MM.1S (cell line): ENCODE measurements at regions not wholly inside any gene's neighbourhood (a gene's known extent, or its start where the extent isn't known, plus 50 kb on each side); places are given as distances from the start of the nearest gene placed in this dataset.

Source experiments
- EZH2 ChIP-seq: fragments of 300-600 bp; sonication (generic); optimal IDR thresholded peaks from 2 replicates; pipeline ENCODE3; 2017; ENCODE audit warnings: low read depth, mild to moderate bottlenecking, antibody characterized with exemption, low read length, mixed read lengths
- TF ChIP-seq, protein P1 (sequence below): fragments of 300-600 bp; sonication (generic); IDR thresholded peaks from 2 replicates; pipeline ENCODE4 v1.5.1; 2016; ENCODE audit warnings: antibody characterized with exemption, low read length, mixed read lengths

DNA sequence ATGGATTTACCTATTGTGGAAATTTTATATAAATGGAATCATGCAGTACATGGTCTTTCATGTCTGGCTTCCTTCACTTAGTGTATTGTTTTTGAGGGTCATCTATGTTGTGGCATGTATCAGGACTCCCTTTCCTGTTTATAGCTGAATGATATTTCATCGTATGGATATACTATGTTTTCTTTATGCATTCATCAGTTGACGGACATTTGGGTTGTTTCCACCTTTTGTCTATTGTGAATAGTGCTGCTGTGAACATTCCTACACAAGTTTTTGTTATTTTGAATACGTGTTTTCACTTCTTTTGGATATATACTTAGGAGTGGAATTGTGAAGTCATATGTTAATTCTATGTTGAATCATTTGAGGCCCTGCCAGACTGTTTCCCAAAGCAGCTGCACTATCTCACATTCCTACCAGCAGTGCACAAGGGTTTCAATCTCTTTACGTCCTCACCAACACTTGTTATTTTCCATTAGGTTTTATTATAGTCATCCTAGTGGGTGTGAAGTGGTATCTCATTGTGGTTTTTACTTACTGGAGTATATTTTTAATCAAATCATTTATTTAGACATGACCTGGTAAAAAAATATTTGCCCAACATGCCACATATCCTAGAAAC is 262.7 kb downstream of the DLEU7 start:
- TF ChIP-seq, protein P1, sequence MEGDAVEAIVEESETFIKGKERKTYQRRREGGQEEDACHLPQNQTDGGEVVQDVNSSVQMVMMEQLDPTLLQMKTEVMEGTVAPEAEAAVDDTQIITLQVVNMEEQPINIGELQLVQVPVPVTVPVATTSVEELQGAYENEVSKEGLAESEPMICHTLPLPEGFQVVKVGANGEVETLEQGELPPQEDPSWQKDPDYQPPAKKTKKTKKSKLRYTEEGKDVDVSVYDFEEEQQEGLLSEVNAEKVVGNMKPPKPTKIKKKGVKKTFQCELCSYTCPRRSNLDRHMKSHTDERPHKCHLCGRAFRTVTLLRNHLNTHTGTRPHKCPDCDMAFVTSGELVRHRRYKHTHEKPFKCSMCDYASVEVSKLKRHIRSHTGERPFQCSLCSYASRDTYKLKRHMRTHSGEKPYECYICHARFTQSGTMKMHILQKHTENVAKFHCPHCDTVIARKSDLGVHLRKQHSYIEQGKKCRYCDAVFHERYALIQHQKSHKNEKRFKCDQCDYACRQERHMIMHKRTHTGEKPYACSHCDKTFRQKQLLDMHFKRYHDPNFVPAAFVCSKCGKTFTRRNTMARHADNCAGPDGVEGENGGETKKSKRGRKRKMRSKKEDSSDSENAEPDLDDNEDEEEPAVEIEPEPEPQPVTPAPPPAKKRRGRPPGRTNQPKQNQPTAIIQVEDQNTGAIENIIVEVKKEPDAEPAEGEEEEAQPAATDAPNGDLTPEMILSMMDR = no peak
- TF ChIP-seq EZH2 = no peak
